GM23248 (cell line): ENCODE measurements at regions not wholly inside any gene's neighbourhood (a gene's known extent, or its start where the extent isn't known, plus 50 kb on each side); places are given as distances from the start of the nearest gene placed in this dataset.

ENCODE experiments used
- DNase-seq: peaks from one replicate; pipeline ENCODE4 v3.0.0-alpha.2; 2015
- H2AFZ ChIP-seq: fragments of 200-600 bp; sonication (generic); 2 replicates; pipeline ENCODE4 v1.6.1; 2016; ENCODE audit warnings: antibody characterized with exemption
- H3F3A ChIP-seq: fragments of 200-600 bp; sonication (generic); 2 replicates; pipeline ENCODE4 v1.6.1; 2016; ENCODE audit warnings: mild to moderate bottlenecking, antibody characterized with exemption, mixed run types; ENCODE audit not compliant: insufficient read depth
- H3K27ac ChIP-seq: fragments of 200-600 bp; sonication (generic); 2 replicates; pipeline ENCODE4 v1.5.1; 2016; ENCODE audit warnings: mild to moderate bottlenecking
- H3K27me3 ChIP-seq: fragments of 200-600 bp; sonication (generic); replicated peaks from 2 replicates; pipeline ENCODE4 v1.6.1; 2016; ENCODE audit warnings: mild to moderate bottlenecking; ENCODE audit not compliant: insufficient read depth
- H3K36me3 ChIP-seq: fragments of 200-600 bp; sonication (generic); 2 replicates; pipeline ENCODE4 v1.6.1; 2016; ENCODE audit warnings: low read depth, mild to moderate bottlenecking
- H3K4me1 ChIP-seq: fragments of 200-600 bp; sonication (generic); 2 replicates; pipeline ENCODE4 v1.6.1; 2016; ENCODE audit warnings: mild to moderate bottlenecking; ENCODE audit not compliant: insufficient read depth
- H3K4me2 ChIP-seq: fragments of 200-600 bp; sonication (generic); one replicate; pipeline ENCODE4 v1.6.1; 2016; ENCODE audit warnings: mild to moderate bottlenecking; ENCODE audit not compliant: unreplicated experiment
- H3K4me3 ChIP-seq: fragments of 200-600 bp; sonication (generic); 2 replicates; pipeline ENCODE4 v1.5.1; 2016; ENCODE audit warnings: mild to moderate bottlenecking
- H3K79me2 ChIP-seq: fragments of 200-600 bp; sonication (generic); 2 replicates; pipeline ENCODE4 v1.6.1; 2016; ENCODE audit warnings: mild to moderate bottlenecking; ENCODE audit not compliant: insufficient read depth
- H3K9ac ChIP-seq: fragments of 200-600 bp; sonication (generic); 2 replicates; pipeline ENCODE4 v1.6.1; 2016; ENCODE audit warnings: mild to moderate bottlenecking
- H3K9me2 ChIP-seq: fragments of 200-600 bp; sonication (generic); 2 replicates; pipeline ENCODE4 v1.6.1; 2016; ENCODE audit warnings: mixed run types, mild to moderate bottlenecking, moderate library complexity; ENCODE audit not compliant: insufficient read depth
- H3K9me3 ChIP-seq: fragments of 200-600 bp; sonication (generic); one replicate; pipeline ENCODE4 v1.6.1; 2017; ENCODE audit warnings: low read depth
- H4K20me1 ChIP-seq: fragments of 200-600 bp; sonication (generic); 2 replicates; pipeline ENCODE4 v1.6.0; 2016; ENCODE audit not compliant: insufficient read depth
- EZH2 ChIP-seq: fragments of 200-600 bp; sonication (generic); IDR thresholded peaks from 2 replicates; pipeline ENCODE4 v1.6.1; 2018; ENCODE audit warnings: antibody characterized with exemption, mild to moderate bottlenecking; ENCODE audit not compliant: insufficient read depth, poor library complexity, severe bottlenecking
- EZH2phosphoT487 ChIP-seq: fragments of 200-600 bp; sonication (generic); IDR thresholded peaks from 2 replicates; pipeline ENCODE4 v1.6.1; 2018; ENCODE audit warnings: antibody characterized with exemption, moderate library complexity, mild to moderate bottlenecking, low read depth; ENCODE audit not compliant: insufficient read depth
- WGBS, 2 experiments: methylation state at CpG; one replicate each; pipeline ENCODE4 v1.1.6; 2015 to 2017; ENCODE audit warnings: low lambda C conversion rate in 2 of 2, low coverage in 1 of 2; ENCODE audit errors: missing lambda C conversion rate in 2 of 2; 5-methylcytosine and 5-hydroxymethylcytosine counted together
- in situ Hi-C: fragments of 300-500 bp; cut with MboI; formaldehyde crosslinking; loops from 2 replicates; pipeline ENCODE4 v1.15.0; 2020

DNA sequence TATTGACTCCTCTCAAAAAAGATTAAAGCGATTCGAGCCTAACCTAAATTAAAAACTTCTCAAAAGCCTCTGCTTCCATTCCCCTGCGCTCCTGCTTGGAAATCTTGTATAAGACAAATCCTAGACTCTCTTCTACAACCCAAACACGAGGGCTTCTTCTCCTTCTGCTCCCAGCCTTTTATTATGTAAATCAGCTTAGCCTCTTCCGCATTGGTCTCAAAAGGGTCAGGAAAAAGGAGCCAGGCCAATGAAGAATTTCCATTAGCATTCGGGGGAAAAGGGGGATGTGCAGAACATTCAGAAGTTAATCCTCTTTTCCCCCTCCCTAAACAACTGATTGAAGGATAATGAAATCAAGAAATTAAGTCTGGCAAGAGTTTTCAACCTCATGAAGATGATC lies 107.9 kb downstream of the FAM124B start:
- Histone ChIP-seq H3K9me3 (no peaks in the 10 kb centered on the region), H3K4me1 (no peaks in the 10 kb centered on the region), H3K79me2 (no peaks in the 10 kb centered on the region), H3K4me3 (no peak overlapping the region), H3F3A (no peaks in the 10 kb centered on the region), H3K4me2 (no peak overlapping the region), H3K27ac (no peak overlapping the region), H3K9ac (no peak overlapping the region), H2AFZ (no peak overlapping the region), H3K9me2 (no peaks in the 10 kb centered on the region), H3K36me3 (no peaks in the 10 kb centered on the region), H4K20me1 (no peaks in the 10 kb centered on the region), H3K27me3 (peaks cover 7% of the 10 kb centered on the region; the same call in 1 of the 2 replicates)
- WGBS, 2 experiments: 69 to 70% methylated on average over 6 of the region's 6 CpGs
- DNase-seq: no peak
- in situ Hi-C loops: no loop called here
- TF ChIP-seq EZH2phosphoT487: no peak
- no peak for TF ChIP-seq EZH2

DNA sequence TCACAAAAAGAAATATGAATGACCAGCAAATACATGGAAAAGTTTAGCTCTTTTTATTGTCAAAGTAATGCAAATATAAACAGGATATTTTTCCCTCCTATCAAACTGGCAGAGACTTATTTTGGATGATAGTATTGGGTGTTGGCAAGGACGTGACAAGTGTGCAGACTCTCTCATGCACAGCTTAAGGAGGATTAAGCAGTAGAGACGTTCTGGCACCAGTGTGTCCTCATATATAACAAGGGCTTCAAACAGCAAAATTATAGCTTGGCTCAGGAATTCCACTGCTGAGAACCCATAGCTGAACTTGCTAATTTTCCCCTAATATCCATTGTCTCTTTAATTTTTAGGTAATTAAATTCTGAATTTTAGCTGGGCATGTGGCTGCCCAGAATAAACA lies 114.4 kb downstream of the FAM124B start:
- in situ Hi-C loops: loop anchor here (10.0 kb wide), 1 partner anchor 293 kb away; no protein-coding TSS in a partner anchor
- no peaks in the 10 kb centered on the region for H3F3A ChIP-seq

DNA sequence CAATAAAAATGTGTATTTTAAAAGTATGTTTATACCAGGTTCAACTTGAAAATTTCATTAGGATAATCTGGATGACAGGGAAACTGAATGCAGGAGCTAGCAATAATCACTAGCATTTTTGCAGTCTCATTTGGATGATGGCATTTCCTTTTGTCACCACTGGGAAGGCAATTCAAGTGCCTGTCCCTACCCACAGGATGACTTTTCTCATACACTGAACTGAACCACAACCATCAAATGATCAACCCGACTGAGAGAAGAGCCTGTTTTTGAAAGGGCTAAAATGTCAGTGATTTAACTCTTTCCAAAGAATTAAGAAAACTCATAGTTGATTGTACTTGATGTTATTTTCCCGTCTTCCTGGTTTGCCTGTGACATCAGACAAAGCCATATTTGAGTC lies 115.0 kb downstream of the FAM124B start:
- H2AFZ ChIP-seq: no peak overlapping the region
- H3K9me2 ChIP-seq: no peaks in the 10 kb centered on the region
- H3K27me3 ChIP-seq: no peaks in the 10 kb centered on the region
- no peak overlapping the region for H3K9ac ChIP-seq
- H3K4me3 ChIP-seq: no peak overlapping the region
- TF ChIP-seq EZH2phosphoT487 (no peak), EZH2 (no peak)
- no peaks in the 10 kb centered on the region for H3K36me3 ChIP-seq
- H3K9me3 ChIP-seq: no peaks in the 10 kb centered on the region
- H3F3A ChIP-seq: no peaks in the 10 kb centered on the region
- no peak overlapping the region for H3K4me2 ChIP-seq
- peak; percentile 25 for DNase-seq
- H3K79me2 ChIP-seq: no peaks in the 10 kb centered on the region
- H3K27ac ChIP-seq: no peak overlapping the region
- H3K4me1 ChIP-seq: no peaks in the 10 kb centered on the region
- 54 to 55% methylated on average over 2 of the region's 2 CpGs for WGBS, 2 experiments
- in situ Hi-C loops: loop anchor here (10.0 kb wide), 1 partner anchor 292 kb away; no protein-coding TSS in a partner anchor
- no peaks in the 10 kb centered on the region for H4K20me1 ChIP-seq

More for the DNA sequence above, 114.4 kb downstream of the FAM124B start:
- WGBS, 2 experiments: 64 to 66% methylated on average over 2 of the region's 2 CpGs
- Histone ChIP-seq H3K79me2 (no peaks in the 10 kb centered on the region), H3K36me3 (no peaks in the 10 kb centered on the region), H3K4me3 (no peak overlapping the region), H3K4me1 (no peaks in the 10 kb centered on the region), H3K9me3 (no peaks in the 10 kb centered on the region), H4K20me1 (no peaks in the 10 kb centered on the region), H3K27me3 (no peaks in the 10 kb centered on the region), H3K4me2 (no peak overlapping the region), H3K9me2 (no peaks in the 10 kb centered on the region), H3K27ac (no peak overlapping the region), H2AFZ (no peak overlapping the region), H3K9ac (no peak overlapping the region)
- no peak for DNase-seq
- no peak for TF ChIP-seq EZH2
- no peak for TF ChIP-seq EZH2phosphoT487

DNA sequence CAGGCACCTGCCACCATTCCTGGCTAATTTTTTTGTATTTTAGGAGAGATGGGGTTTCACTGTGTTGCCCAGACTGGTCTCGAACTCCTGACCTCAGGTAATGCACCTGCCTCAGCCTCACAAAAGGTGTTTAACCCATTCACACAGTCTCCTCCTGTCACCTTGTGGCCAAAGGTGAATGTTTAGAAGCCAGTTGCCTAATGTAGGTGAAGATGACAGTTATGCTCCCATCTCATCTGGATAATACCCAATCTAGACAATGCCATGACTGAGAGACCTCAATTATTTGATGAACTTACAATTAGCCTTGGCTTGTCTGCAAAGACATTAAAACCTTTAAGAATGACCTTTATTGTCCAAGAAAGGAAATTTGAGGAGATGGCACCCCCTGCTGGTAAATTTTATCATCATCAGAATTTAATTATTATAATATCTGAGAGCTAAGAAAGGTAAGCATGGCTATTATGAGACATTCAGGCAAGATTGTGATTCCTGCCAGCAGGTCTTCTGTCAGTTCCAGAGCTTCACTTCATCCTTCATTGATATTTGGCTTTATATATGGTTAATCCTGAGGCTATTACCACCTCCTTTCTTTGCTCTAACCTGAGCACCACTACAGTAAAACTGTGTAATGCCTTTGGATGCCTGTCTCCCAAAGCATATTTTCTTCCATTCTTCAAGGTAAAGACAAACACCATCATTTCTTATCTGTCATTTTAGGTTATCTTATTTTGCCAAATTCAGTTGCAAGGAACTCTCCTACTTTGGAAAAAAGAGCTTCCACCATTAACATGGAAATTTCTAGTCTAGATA lies 117.6 kb downstream of the FAM124B start:
- no peak overlapping the region for H3K9ac ChIP-seq
- no peaks in the 10 kb centered on the region for H3K9me2 ChIP-seq
- WGBS, 2 experiments: 4 to 7% methylated on average over 1 of the region's 1 CpG
- no peaks in the 10 kb centered on the region for H3K4me1 ChIP-seq
- H3K36me3 ChIP-seq: no peaks in the 10 kb centered on the region
- DNase-seq: peak; percentile 45
- H4K20me1 ChIP-seq: no peaks in the 10 kb centered on the region
- no peaks in the 10 kb centered on the region for H3F3A ChIP-seq
- TF ChIP-seq EZH2phosphoT487: no peak
- no peak for TF ChIP-seq EZH2
- no peak overlapping the region for H2AFZ ChIP-seq
- no peaks in the 10 kb centered on the region for H3K9me3 ChIP-seq
- H3K4me2 ChIP-seq: no peak overlapping the region
- no peak overlapping the region for H3K4me3 ChIP-seq
- in situ Hi-C loops: loop anchor here (10.0 kb wide), 1 partner anchor 290 kb away; no protein-coding TSS in a partner anchor
- H3K79me2 ChIP-seq: no peaks in the 10 kb centered on the region
- H3K27me3 ChIP-seq: no peaks in the 10 kb centered on the region
- no peak overlapping the region for H3K27ac ChIP-seq
